Esophagus squamous epithelium (tissue), 5 donors: ENCODE measurements at regions not wholly inside any gene's neighbourhood (a gene's known extent, or its start where the extent isn't known, plus 50 kb on each side); places are given as distances from the start of the nearest gene placed in this dataset.

Source experiments
- DNase-seq: peaks from one replicate; lab custom pipeline; 2025; lab: John Stamatoyannopoulos, UW
- H3K27ac ChIP-seq, 4 donors: fragments of 200-600 bp; sonication (generic); one replicate each; pipeline ENCODE4 v1.5.1; 2016 to 2019; ENCODE audit warnings: mild to moderate bottlenecking in 1 of 4
- H3K27me3 ChIP-seq, 4 donors: fragments of 200-600 bp; sonication (generic); 1 replicate in 3 of 4; 2 replicates in 1 of 4; pipeline versions ENCODE4 v1.5.1 to v1.6.0; 2017 to 2021; ENCODE audit warnings: antibody characterized with exemption in 1 of 4
- H3K36me3 ChIP-seq, 3 donors: fragments of 200-600 bp; sonication (generic); one replicate each; pipeline ENCODE4 v1.5.1; 2016 to 2019
- H3K4me1 ChIP-seq, 3 donors: fragments of 200-600 bp; sonication (generic); one replicate each; pipeline ENCODE4 v1.5.1; 2017 to 2019
- H3K4me3 ChIP-seq, 4 donors: fragments of 200-600 bp; sonication (generic); 1 replicate in 3 of 4; 2 replicates in 1 of 4; pipeline ENCODE4 v1.5.1; 2016 to 2019; ENCODE audit warnings: mild to moderate bottlenecking in 2 of 4, moderate library complexity in 1 of 4
- H3K9me3 ChIP-seq, 3 donors: fragments of 200-600 bp; sonication (generic); one replicate each; pipeline ENCODE4 v1.5.1; 2016 to 2019
- CTCF ChIP-seq, 6 experiments: fragments of 450-650 bp in 4 of 6; fragments of 200-600 bp in 2 of 6; sonication (generic) in 2 of 6; IDR thresholded peaks; one replicate each; pipeline ENCODE4 v1.5.1; 2016 to 2019; ENCODE audit warnings: antibody characterized with exemption in 6 of 6, mild to moderate bottlenecking in 4 of 6, moderate library complexity in 4 of 6
- POLR2A ChIP-seq, 4 donors: fragments of 450-650 bp; IDR thresholded peaks; one replicate each; pipeline ENCODE4 v1.6.1; 2017; ENCODE audit warnings: antibody characterized with exemption in 4 of 4, mild to moderate bottlenecking in 4 of 4, moderate library complexity in 3 of 4
- WGBS, 2 donors: methylation state at CpG; one replicate each; pipeline ENCODE4 v1.1.5; 2018; 5-methylcytosine and 5-hydroxymethylcytosine counted together
- intact Hi-C: fragments of 100-400 bp; cut with DNase I; formaldehyde crosslinking; loops from one replicate; pipeline ENCODE4 v1.15.0; 2022
- donor health status: DM: yes; HTN: yes; CAD: no.

- WGBS, 2 donors, result 39 to 41% methylated on average over 2 of the region's 2 CpGs
- TF ChIP-seq POLR2A (IDR thresholded peaks at IDR 0.05) (no peak), CTCF (IDR thresholded peaks at IDR 0.05) (no peak)
- no peaks in the 10 kb centered on the region for H3K36me3 ChIP-seq
- H3K27ac ChIP-seq, result no peak overlapping the region
- no peaks in the 10 kb centered on the region for H3K4me1 ChIP-seq
- H3K4me3 ChIP-seq, result no peak overlapping the region
- intact Hi-C loops, result no loop called here
- H3K9me3 ChIP-seq, result no peaks in the 10 kb centered on the region
- H3K27me3 ChIP-seq, result no peaks in the 10 kb centered on the region
- DNase-seq, result no peak
Measured at GRCh38 chr5:40312205-40312604, 367.5 kb upstream of the PTGER4 start.

GRCh38 chr5:40309851-40310250 is 369.9 kb upstream of the PTGER4 start:
- intact Hi-C loops, result no loop called here
- WGBS, 2 donors, result 63 to 90% methylated on average over 2 of the region's 2 CpGs
- TF ChIP-seq POLR2A (IDR thresholded peaks at IDR 0.05), result no peak
- TF ChIP-seq CTCF (IDR thresholded peaks at IDR 0.05), result no peak

GRCh38 chr5:40308867-40309266 is 370.8 kb upstream of the PTGER4 start:
- intact Hi-C loops, result no loop called here
- no peak overlapping the region for H3K4me3 ChIP-seq
- no peaks in the 10 kb centered on the region for H3K36me3 ChIP-seq
- no peak overlapping the region for H3K27ac ChIP-seq
- no peaks in the 10 kb centered on the region for H3K27me3 ChIP-seq
- DNase-seq, result no peak
- no peaks in the 10 kb centered on the region for H3K4me1 ChIP-seq
- no peak for TF ChIP-seq CTCF (IDR thresholded peaks at IDR 0.05)
- TF ChIP-seq POLR2A (IDR thresholded peaks at IDR 0.05), result no peak
- no peaks in the 10 kb centered on the region for H3K9me3 ChIP-seq

More at GRCh38 chr5:40309851-40310250, 369.9 kb upstream of the PTGER4 start:
- no peak for DNase-seq
- Histone ChIP-seq H3K27me3 (no peaks in the 10 kb centered on the region), H3K4me3 (no peak overlapping the region), H3K9me3 (no peaks in the 10 kb centered on the region), H3K36me3 (no peaks in the 10 kb centered on the region), H3K27ac (no peak overlapping the region), H3K4me1 (no peaks in the 10 kb centered on the region)

- DNase-seq, result no peak
- Histone ChIP-seq H3K27ac (no peak overlapping the region), H3K27me3 (no peaks in the 10 kb centered on the region), H3K4me3 (no peak overlapping the region), H3K36me3 (no peaks in the 10 kb centered on the region), H3K4me1 (no peaks in the 10 kb centered on the region), H3K9me3 (no peaks in the 10 kb centered on the region)
- TF ChIP-seq CTCF (IDR thresholded peaks at IDR 0.05) (no peak), POLR2A (IDR thresholded peaks at IDR 0.05) (no peak)
- intact Hi-C loops, result no loop called here
Measured at GRCh38 chr5:40307920-40308319, 371.8 kb upstream of the PTGER4 start.

- no peak overlapping the region for H3K27ac ChIP-seq
- WGBS, 2 donors, result 84 to 85% methylated on average over 2 of the region's 2 CpGs
- no peaks in the 10 kb centered on the region for H3K27me3 ChIP-seq
- no peak for DNase-seq
- no peak overlapping the region for H3K4me3 ChIP-seq
- no peaks in the 10 kb centered on the region for H3K4me1 ChIP-seq
- no peaks in the 10 kb centered on the region for H3K9me3 ChIP-seq
- TF ChIP-seq CTCF (IDR thresholded peaks at IDR 0.05) (no peak), POLR2A (IDR thresholded peaks at IDR 0.05) (no peak)
- intact Hi-C loops, result no loop called here
- H3K36me3 ChIP-seq, result no peaks in the 10 kb centered on the region
Measured at GRCh38 chr5:40306869-40307487, 372.7 kb upstream of the PTGER4 start.
